HepG2 (cell line): ENCODE measurements at regions not wholly inside any gene's neighbourhood (a gene's known extent, or its start where the extent isn't known, plus 50 kb on each side); places are given as distances from the start of the nearest gene placed in this dataset.

Source experiments
- ATAC-seq: fragments of 200-7000 bp; cut with Tn5 transposase; 3 replicates; pipeline ENCODE4 v1.9.1; 2020; ENCODE audit warnings: mild to moderate bottlenecking, moderate library complexity
- BruUV-seq: library from RNA; stranded (reverse); fragments of 400-500 nt; replicated peaks from 2 replicates; lab custom pipeline; 2021; lab: Mats Ljungman, UMichigan
- CTCF ChIA-PET: fragments of 300-600 bp; formaldehyde crosslinking; extraction: SDS; loops from one replicate; lab custom pipeline; 2021; ENCODE audit warnings: low total read pairs, inconsistent platforms, low intra/inter-chr PET ratio; lab: Yijun Ruan, JAX
- POLR2A ChIA-PET: fragments of 350-600 bp; sonication (Branson Sonifier 250); formaldehyde crosslinking; loops from one replicate; lab custom pipeline; 2020; ENCODE audit warnings: antibody characterized with exemption, inconsistent platforms; lab: Yijun Ruan, JAX
- DNase-seq: peaks from one replicate; pipeline ENCODE4 v3.0.0-alpha.2; 2015; ENCODE audit warnings: low spot score
- FAIRE-seq: peaks from 3 replicates; lab custom pipeline; 2011; peaks lifted over from hg19 to GRCh38; lab: Jason Lieb, UNC
- H2AFZ ChIP-seq: one replicate; pipeline ENCODE4 v1.6.1; 2011; ENCODE audit warnings: low read length, inconsistent platforms
- H3K27ac ChIP-seq: fragments of 300-600 bp; 3 replicates; pipeline ENCODE4 v1.8.0; 2011; ENCODE audit warnings: mixed run types, mild to moderate bottlenecking, mixed read lengths, low read length, inconsistent platforms; ENCODE audit not compliant: insufficient read depth; ENCODE audit errors: extremely low read length
- H3K27me3 ChIP-seq, 2 experiments: fragments of 200-600 bp in 1 of 2; 2 replicates in 1 of 2; 3 replicates in 1 of 2; pipeline versions ENCODE4 v1.6.0 to v1.8.0; 2011; ENCODE audit warnings: low read length in 2 of 2, mild to moderate bottlenecking in 2 of 2, moderate library complexity in 2 of 2, inconsistent platforms in 1 of 2; ENCODE audit not compliant: insufficient read depth in 2 of 2, control insufficient read depth in 1 of 2
- H3K36me3 ChIP-seq, 2 experiments: fragments of 200-600 bp in 1 of 2; replicated peaks in 1 of 2; 2 replicates in 1 of 2; 3 replicates in 1 of 2; pipeline versions ENCODE4 v1.5.1 to v1.8.0; 2011; ENCODE audit warnings: low read length in 2 of 2, inconsistent platforms in 1 of 2; ENCODE audit not compliant: insufficient read depth in 2 of 2, control insufficient read depth in 1 of 2
- H3K4me1 ChIP-seq: 2 replicates; pipeline ENCODE4 v1.5.1; 2012; ENCODE audit warnings: low read length, inconsistent platforms; ENCODE audit not compliant: insufficient read depth
- H3K4me2 ChIP-seq: 2 replicates; pipeline ENCODE4 v1.6.0; 2011; ENCODE audit warnings: low read depth, low read length, inconsistent platforms
- H3K4me3 ChIP-seq, 3 experiments: fragments of 200-600 bp in 1 of 3; sonication (generic), shearing (Covaris generic) in 1 of 3; replicated peaks in 1 of 3; 2 replicates each; pipeline ENCODE4 v1.5.1; 2011 to 2016; ENCODE audit warnings: low read length in 3 of 3, inconsistent platforms in 2 of 3, low read depth in 2 of 3, mild to moderate bottlenecking in 2 of 3, control low read depth in 1 of 3, mixed read lengths in 1 of 3; ENCODE audit not compliant: insufficient read depth in 1 of 3
- H3K79me2 ChIP-seq: one replicate; pipeline ENCODE4 v1.6.1; 2011; ENCODE audit warnings: low read length, inconsistent platforms; ENCODE audit not compliant: insufficient read depth
- H3K9ac ChIP-seq: 2 replicates; pipeline ENCODE4 v1.6.0; 2011; ENCODE audit warnings: mild to moderate bottlenecking, low read depth, low read length, inconsistent platforms; ENCODE audit not compliant: insufficient read depth
- H3K9me3 ChIP-seq: 2 replicates; pipeline ENCODE4 v1.5.1; 2012; ENCODE audit warnings: mild to moderate bottlenecking, low read length
- H4K20me1 ChIP-seq: 2 replicates; pipeline ENCODE4 v1.6.0; 2011; ENCODE audit warnings: inconsistent platforms, mild to moderate bottlenecking, low read length, moderate library complexity; ENCODE audit not compliant: insufficient read depth
- IKZF4 ChIP-seq: sonication (generic); formaldehyde crosslinking; IDR thresholded peaks from 2 replicates; pipeline ENCODE4 v1.5.1; 2020; ENCODE audit warnings: borderline replicate concordance, mild to moderate bottlenecking, low read depth, missing genetic modification reagents; ENCODE audit errors: not compliant biosample characterization
- IRX3 ChIP-seq: sonication (generic); formaldehyde crosslinking; IDR thresholded peaks from 2 replicates; pipeline ENCODE4 v1.8.1; 2023; ENCODE audit warnings: mild to moderate bottlenecking, low read depth, missing genetic modification reagents, borderline replicate concordance
- KLF15 ChIP-seq: sonication (generic); formaldehyde crosslinking; IDR thresholded peaks from 2 replicates; pipeline ENCODE4 v1.8.1; 2023; ENCODE audit warnings: borderline replicate concordance, mild to moderate bottlenecking, inconsistent platforms, missing genetic modification reagents, mixed read lengths
- NRL ChIP-seq: sonication (generic); formaldehyde crosslinking; IDR thresholded peaks from 2 replicates; pipeline ENCODE4 v1.5.0; 2020; ENCODE audit warnings: missing genetic modification reagents, mild to moderate bottlenecking, moderate library complexity, borderline replicate concordance
- RBM39 ChIP-seq: fragments of 200-400 bp; formaldehyde crosslinking; IDR thresholded peaks from one replicate; pipeline ENCODE4 v1.6.1; 2018; ENCODE audit warnings: antibody characterized with exemption, mild to moderate bottlenecking, low read depth, low read length; ENCODE audit not compliant: poor library complexity, severe bottlenecking
- SALL1 ChIP-seq: sonication (generic); formaldehyde crosslinking; IDR thresholded peaks from 2 replicates; pipeline ENCODE4 v1.8.0; 2022; ENCODE audit warnings: mild to moderate bottlenecking, missing genetic modification reagents
- SPEN ChIP-seq: sonication (generic); formaldehyde crosslinking; IDR thresholded peaks from 2 replicates; pipeline ENCODE4 v1.5.1; 2020; ENCODE audit warnings: low read depth, mild to moderate bottlenecking, missing genetic modification reagents
- TBP ChIP-seq: sonication (generic); formaldehyde crosslinking; IDR thresholded peaks from 2 replicates; pipeline ENCODE4 v1.5.0; 2020; ENCODE audit warnings: missing genetic modification reagents
- ZNF430 ChIP-seq: sonication (generic); formaldehyde crosslinking; IDR thresholded peaks from 2 replicates; pipeline ENCODE4 v1.9.0; 2021; ENCODE audit warnings: mild to moderate bottlenecking, missing genetic modification reagents
- ZNF75D ChIP-seq: sonication (generic); formaldehyde crosslinking; IDR thresholded peaks from 2 replicates; pipeline ENCODE4 v1.8.1; 2023; ENCODE audit warnings: missing genetic modification reagents, mild to moderate bottlenecking, borderline replicate concordance
- ZNF883 ChIP-seq: sonication (generic); formaldehyde crosslinking; IDR thresholded peaks from 2 replicates; pipeline ENCODE4 v1.5.1; 2020; ENCODE audit warnings: mild to moderate bottlenecking, missing genetic modification reagents; ENCODE audit errors: not compliant biosample characterization
- WGBS: methylation state at CpG from one replicate; pipeline ENCODE4 v1.1.6; 2017; ENCODE audit warnings: low lambda C conversion rate; 5-methylcytosine and 5-hydroxymethylcytosine counted together
- in situ Hi-C: cut with HindIII; loops from 2 replicates; pipeline ENCODE4 v1.10.0; 2017; ENCODE audit warnings: low pct_unique_long_range_greater_than_20kb; ENCODE audit not compliant: extremely low pct_ligation_motif_present
- intact Hi-C: fragments of 100-400 bp; cut with micrococcal nuclease; formaldehyde crosslinking; loops from one replicate; pipeline ENCODE4 v1.10.0; 2022; ENCODE audit not compliant: unreplicated experiment

DNA sequence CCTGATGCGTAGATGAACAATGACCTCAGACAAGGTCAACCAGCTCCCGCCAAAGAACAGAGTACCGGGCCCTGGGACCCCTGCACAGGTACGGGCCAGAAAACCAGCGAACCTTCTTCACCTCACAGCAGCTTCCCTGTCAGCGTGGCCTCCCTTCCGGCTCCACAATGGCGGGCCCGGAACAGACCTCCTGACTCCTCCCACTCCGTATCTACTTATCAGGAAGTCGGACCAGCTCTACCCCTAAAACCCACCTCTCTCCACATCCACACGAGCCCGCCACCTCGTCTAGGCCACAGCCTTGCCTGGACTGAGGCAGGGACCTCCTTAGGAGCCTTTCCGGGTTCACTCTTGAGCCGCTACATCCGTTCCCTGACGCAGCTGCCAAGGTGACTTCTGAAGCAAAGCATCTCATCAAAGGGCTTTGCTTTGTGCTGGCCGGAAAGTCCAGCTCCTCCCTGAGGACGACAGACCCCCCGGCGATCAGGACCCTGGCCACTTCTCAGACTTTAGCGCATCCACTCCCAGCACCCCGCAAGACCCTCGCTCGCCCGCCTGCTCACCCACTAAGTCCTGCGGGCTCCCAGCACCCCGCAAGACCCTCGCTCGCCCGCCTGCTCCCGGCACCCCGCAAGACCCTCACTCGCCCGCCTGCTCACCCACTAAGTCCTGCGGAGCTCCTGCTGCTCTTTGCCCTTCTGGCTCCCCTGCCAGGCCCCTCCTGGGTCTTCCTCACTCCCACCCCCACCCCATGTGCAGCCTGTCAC, 308.3 kb upstream of the FOXQ1 start (continued):
- no peak for TF ChIP-seq KLF15 (CRISPR knock-in tag)
- TF ChIP-seq, all 625 proteins: peak for 0

DNA sequence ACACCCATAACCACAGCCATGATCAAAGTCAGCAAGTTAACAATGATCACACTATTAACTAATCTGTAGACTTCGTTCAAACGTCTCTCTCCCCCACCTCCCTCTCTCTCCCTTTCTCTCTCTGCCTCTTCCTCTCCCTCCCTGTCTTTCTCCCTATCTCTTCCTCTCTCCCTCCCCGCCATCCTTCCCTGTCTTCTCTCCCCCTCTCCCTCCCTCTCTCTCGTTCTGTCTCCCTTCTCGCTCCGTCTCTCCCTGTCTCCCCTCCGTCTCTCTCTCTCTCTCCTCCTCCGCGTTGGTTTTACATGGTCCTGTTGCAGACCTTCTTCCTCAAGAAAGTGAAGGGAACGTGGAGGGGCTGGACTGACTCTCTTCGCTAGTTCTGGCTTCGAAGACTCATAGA, 308.9 kb upstream of the FOXQ1 start:
- POLR2A ChIA-PET = no interaction called here
- Histone ChIP-seq H3K9me3 (no peaks in the 10 kb centered on the region), H3K27ac (no peak overlapping the region), H2AFZ (no peak overlapping the region), H4K20me1 (no peaks in the 10 kb centered on the region), H3K4me2 (no peak overlapping the region), H3K4me3 (no peak overlapping the region), H3K79me2 (no peaks in the 10 kb centered on the region), H3K27me3 (no peaks in the 10 kb centered on the region), H3K4me1 (peaks cover 31% of the 10 kb centered on the region), H3K9ac (no peak overlapping the region), H3K36me3 (no peaks in the 10 kb centered on the region)
- TF ChIP-seq SPEN (no peak), ZNF883 (CRISPR knock-in tag) (no peak), SALL1 (CRISPR knock-in tag) (no peak), TBP (CRISPR knock-in tag) (no peak), IKZF4 (CRISPR knock-in tag) (no peak), ZNF75D (CRISPR knock-in tag) (no peak), NRL (CRISPR knock-in tag) (no peak), IRX3 (CRISPR knock-in tag) (no peak), ZNF430 (CRISPR knock-in tag) (no peak), RBM39 (no peak)
- BruUV-seq = no TSS peak
- ATAC-seq = no peak
- no peak for FAIRE-seq
- intact Hi-C loops = no loop called here
- DNase-seq = no peak
- in situ Hi-C loops = no loop called here
- CTCF ChIA-PET = no interaction called here
- WGBS = 86% methylated on average over 12 of the region's 12 CpGs
